Bronchial epithelial cell (primary cell): ENCODE measurements at regions not wholly inside any gene's neighbourhood (a gene's known extent, or its start where the extent isn't known, plus 50 kb on each side); places are given as distances from the start of the nearest gene placed in this dataset.

Experiments
- DNase-seq: peaks from one replicate; pipeline ENCODE4 v3.0.0-alpha.2; 2010; ENCODE audit warnings: low read depth
- FAIRE-seq: peaks from 2 replicates; lab custom pipeline; 2011; peaks lifted over from hg19 to GRCh38; lab: Jason Lieb, UNC
- H3K27me3 ChIP-seq: 2 replicates; pipeline ENCODE4 v1.5.1; 2011; ENCODE audit warnings: low read length; ENCODE audit not compliant: control insufficient read depth, insufficient read depth
- H3K36me3 ChIP-seq: 2 replicates; pipeline ENCODE4 v1.5.1; 2011; ENCODE audit warnings: low read length; ENCODE audit not compliant: control insufficient read depth, insufficient read depth
- H3K4me3 ChIP-seq: 2 replicates; pipeline ENCODE4 v1.5.1; 2011; ENCODE audit warnings: mild to moderate bottlenecking, low read depth, low read length, control low read depth
- CTCF ChIP-seq: IDR thresholded peaks from 2 replicates; pipeline ENCODE4 v1.5.1; 2011; ENCODE audit warnings: mild to moderate bottlenecking, moderate library complexity, low read length, control low read depth, inconsistent platforms; ENCODE audit not compliant: insufficient read depth, severe bottlenecking

DNA sequence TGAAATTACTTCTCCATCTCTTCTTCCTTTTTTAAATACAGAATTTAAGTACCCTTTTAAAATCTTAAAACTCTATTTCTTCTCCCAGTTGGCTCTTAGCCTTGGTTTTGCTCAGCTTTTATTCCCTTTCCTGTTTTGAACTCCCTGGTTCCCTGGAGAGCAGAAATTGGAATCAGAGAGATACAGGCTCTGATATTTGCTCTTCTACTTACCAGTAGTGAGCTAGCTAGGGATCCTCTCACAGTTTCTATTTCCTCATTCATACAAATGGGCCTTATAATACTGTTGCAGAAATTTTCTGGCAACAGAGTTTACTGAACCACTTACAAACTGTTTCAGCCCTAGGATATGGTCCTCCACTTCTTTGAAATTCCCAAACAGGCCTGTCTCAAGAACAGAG is 606.3 kb downstream of the NUF2 start:
- no peaks in the 10 kb centered on the region for H3K27me3 ChIP-seq
- DNase-seq (no peak), FAIRE-seq (no peak)
- TF ChIP-seq CTCF: no peak
- no peaks in the 10 kb centered on the region for H3K36me3 ChIP-seq
- no peak overlapping the region for H3K4me3 ChIP-seq

DNA sequence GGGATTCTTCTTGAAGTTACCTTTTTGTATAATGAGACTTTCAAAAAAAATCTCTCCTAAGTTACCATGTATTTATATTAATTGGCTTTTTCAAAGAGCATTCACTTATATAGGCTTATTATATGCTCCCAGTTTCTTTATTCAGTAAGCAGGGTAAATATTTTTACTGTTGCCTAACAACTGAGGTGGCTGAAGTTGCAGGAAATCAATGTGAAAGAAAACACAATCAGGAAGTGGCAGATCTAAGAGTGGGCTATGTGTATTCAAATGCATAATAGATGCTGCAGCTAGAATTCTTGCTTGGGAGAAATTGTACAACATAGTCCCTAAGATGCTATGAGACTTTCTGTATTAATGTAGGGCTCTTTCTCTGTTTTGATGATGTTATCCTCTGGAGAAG is 606.9 kb downstream of the NUF2 start:
- H3K4me3 ChIP-seq: no peak overlapping the region
- no peaks in the 10 kb centered on the region for H3K27me3 ChIP-seq
- FAIRE-seq (no peak), DNase-seq (no peak)
- no peaks in the 10 kb centered on the region for H3K36me3 ChIP-seq
- TF ChIP-seq CTCF: no peak

- no peak for TF ChIP-seq CTCF
- H3K36me3 ChIP-seq: no peaks in the 10 kb centered on the region
These were observed 611.1 kb downstream of the NUF2 start for GRCh38 chr1:163932901-163933300.

DNA sequence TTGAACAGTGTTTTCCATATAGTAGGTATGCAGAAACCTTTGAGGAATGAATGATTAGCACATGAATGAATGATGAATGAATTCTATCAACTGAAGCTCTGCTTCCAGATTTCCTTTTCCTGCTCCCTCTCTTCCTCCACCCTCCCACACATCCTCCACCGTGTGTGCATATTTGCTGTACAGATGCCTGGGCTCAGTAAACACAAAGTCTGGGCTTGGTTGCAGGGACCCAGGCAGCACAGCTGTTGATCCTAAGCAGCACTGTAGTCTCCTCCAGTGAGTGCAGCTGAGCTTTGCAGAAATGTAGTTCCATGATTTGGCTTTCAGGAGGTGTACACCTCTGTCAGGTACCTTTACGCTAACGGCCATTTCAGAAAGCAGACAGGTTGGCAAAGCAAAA is 611.7 kb downstream of the NUF2 start:
- DNase-seq (no peak), FAIRE-seq (no peak)
- no peak for TF ChIP-seq CTCF

More at GRCh38 chr1:163932901-163933300, 611.1 kb downstream of the NUF2 start:
- Histone ChIP-seq H3K4me3 (no peak overlapping the region), H3K27me3 (no peaks in the 10 kb centered on the region)
- FAIRE-seq: no peak
- no peak for DNase-seq

DNA sequence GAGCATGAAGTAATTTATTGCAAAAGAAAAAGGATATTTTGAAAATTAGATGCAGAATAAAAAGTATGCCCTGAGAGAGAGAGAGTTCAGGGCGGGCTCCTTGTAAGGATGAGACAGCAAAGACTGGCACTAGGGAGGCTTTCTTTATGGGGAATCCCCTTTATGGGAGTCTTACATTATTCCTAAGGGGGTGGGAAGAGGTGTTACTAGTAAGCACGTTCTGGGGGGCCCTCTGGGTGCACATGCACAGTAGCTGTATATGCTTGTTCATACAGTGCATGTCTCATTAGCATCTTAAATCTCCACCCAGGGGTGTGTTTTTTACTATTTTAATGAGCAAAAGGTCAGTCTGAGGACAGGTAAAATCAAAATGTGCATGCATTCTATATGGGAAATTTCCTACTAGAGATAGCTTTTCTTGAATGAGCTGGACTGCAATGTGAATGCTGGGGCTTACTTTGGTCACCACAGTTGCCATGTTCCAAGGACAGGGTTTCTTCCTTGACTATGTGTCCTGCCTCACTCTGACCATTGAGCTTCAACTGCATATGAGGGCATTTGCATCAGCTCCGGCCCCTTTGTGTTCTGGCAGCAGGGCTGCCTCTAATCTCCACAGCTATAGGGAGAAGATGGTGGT is 614.1 kb downstream of the NUF2 start:
- FAIRE-seq (no peak), DNase-seq (no peak)
- Histone ChIP-seq H3K4me3 (no peak overlapping the region), H3K27me3 (no peaks in the 10 kb centered on the region), H3K36me3 (no peaks in the 10 kb centered on the region)
- TF ChIP-seq CTCF: no peak

More for the DNA sequence above, 611.7 kb downstream of the NUF2 start:
- no peaks in the 10 kb centered on the region for H3K27me3 ChIP-seq
- H3K36me3 ChIP-seq: no peaks in the 10 kb centered on the region
- H3K4me3 ChIP-seq: no peak overlapping the region

GRCh38 chr1:163959622-163960021 is 599.4 kb upstream of the PBX1 start:
- FAIRE-seq: no peak
- no peaks in the 10 kb centered on the region for H3K36me3 ChIP-seq
- no peak for DNase-seq
- no peak for TF ChIP-seq CTCF
- no peak overlapping the region for H3K4me3 ChIP-seq
- no peaks in the 10 kb centered on the region for H3K27me3 ChIP-seq
